GM12874 (cell line): ENCODE measurements at regions not wholly inside any gene's neighbourhood (a gene's known extent, or its start where the extent isn't known, plus 50 kb on each side); places are given as distances from the start of the nearest gene placed in this dataset.

Experiments
- CTCF ChIP-seq: IDR thresholded peaks from 2 replicates; pipeline ENCODE4 v1.5.1; 2011; ENCODE audit warnings: low read depth, mild to moderate bottlenecking, control low read depth, low read length, moderate library complexity; ENCODE audit not compliant: insufficient read depth

GRCh38 chr9:87119328-87119881 lies 172.1 kb upstream of the GAS1 start:
- TF ChIP-seq CTCF, result no peak

GRCh38 chr9:87120610-87121009 lies 173.3 kb upstream of the GAS1 start:
- TF ChIP-seq CTCF, result no peak

- TF ChIP-seq CTCF, result no peak
Observed at GRCh38 chr9:87122947-87123685, 175.8 kb upstream of the GAS1 start.

GRCh38 chr9:87123830-87124229 lies 176.5 kb upstream of the GAS1 start:
- no peak for TF ChIP-seq CTCF

- no peak for TF ChIP-seq CTCF
Observed at GRCh38 chr9:87125819-87126218, 178.5 kb upstream of the GAS1 start.

- no peak for TF ChIP-seq CTCF
Observed at GRCh38 chr9:87127543-87127942, 180.2 kb upstream of the GAS1 start.

- no peak for TF ChIP-seq CTCF
Observed at GRCh38 chr9:87127978-87128614, 180.8 kb upstream of the GAS1 start.
